Body of pancreas (tissue), 4 donors: ENCODE measurements at regions not wholly inside any gene's neighbourhood (a gene's known extent, or its start where the extent isn't known, plus 50 kb on each side); places are given as distances from the start of the nearest gene placed in this dataset.

Experiments
- ATAC-seq: fragments of 150-250 bp; one replicate; pipeline ENCODE4 v1.9.1; 2016
- DNase-seq, 4 donors: peaks; one replicate each; pipeline ENCODE4 v3.0.0-alpha.2; 2019
- H3K27ac ChIP-seq, 4 donors: fragments of 200-600 bp; sonication (generic); 1 replicate in 3 of 4; 2 replicates in 1 of 4; pipeline versions ENCODE4 v1.5.1 to v1.6.1; 2016 to 2019; ENCODE audit warnings: mild to moderate bottlenecking in 1 of 4, mixed read lengths in 1 of 4, moderate library complexity in 1 of 4
- H3K27me3 ChIP-seq, 2 donors: fragments of 200-600 bp; sonication (generic); one replicate each; pipeline ENCODE4 v1.6.0; 2016; ENCODE audit warnings: mild to moderate bottlenecking in 1 of 2
- H3K36me3 ChIP-seq, 2 donors: fragments of 200-600 bp; sonication (generic); replicated peaks in 1 of 2; 2 replicates each; pipeline ENCODE4 v1.5.1; 2016; ENCODE audit warnings: low read depth in 2 of 2; ENCODE audit not compliant: insufficient read depth in 1 of 2
- H3K4me1 ChIP-seq: fragments of 200-600 bp; sonication (generic); one replicate; pipeline ENCODE4 v1.6.0; 2016
- H3K4me3 ChIP-seq, 2 donors: fragments of 200-600 bp; sonication (generic); 1 replicate in 1 of 2; 2 replicates in 1 of 2; pipeline ENCODE4 v1.5.1; 2016 to 2019
- H3K9me3 ChIP-seq, 3 donors: fragments of 200-600 bp; sonication (generic); 1 replicate in 2 of 3; 2 replicates in 1 of 3; pipeline ENCODE4 v1.5.1; 2016
- CTCF ChIP-seq, 7 experiments: fragments of 450-650 bp in 4 of 7; fragments of 200-600 bp in 3 of 7; sonication (generic) in 3 of 7; IDR thresholded peaks; one replicate each; pipeline ENCODE4 v1.5.1; 2016 to 2019; ENCODE audit warnings: antibody characterized with exemption in 7 of 7
- POLR2A ChIP-seq, 3 donors: fragments of 450-650 bp; IDR thresholded peaks; one replicate each; pipeline ENCODE4 v1.6.1; 2016; ENCODE audit warnings: antibody characterized with exemption in 3 of 3, mild to moderate bottlenecking in 2 of 3
- WGBS, 2 donors: methylation state at CpG; one replicate each; pipeline ENCODE4 v1.1.5; 2017; 5-methylcytosine and 5-hydroxymethylcytosine counted together
- intact Hi-C: fragments of 100-400 bp; cut with DNase I; formaldehyde crosslinking; loops from one replicate; pipeline ENCODE4 v1.15.1; 2023

- TF ChIP-seq CTCF (IDR thresholded peaks at IDR 0.05) (no peak), POLR2A (IDR thresholded peaks at IDR 0.05) (no peak)
- Histone ChIP-seq H3K9me3 (no peaks in the 10 kb centered on the region), H3K4me1 (peaks cover 3% of the 10 kb centered on the region), H3K27me3 (no peaks in the 10 kb centered on the region), H3K27ac (no peak overlapping the region), H3K4me3 (no peak overlapping the region), H3K36me3 (no peaks in the 10 kb centered on the region)
- ATAC-seq = no peak
- 87 to 92% methylated on average over 4 of the region's 4 CpGs for WGBS, 2 donors
- no peak for DNase-seq
- intact Hi-C loops = no loop called here
These were observed 88.3 kb upstream of the PIK3CG start for GRCh38 chr7:106776618-106777347.

DNA sequence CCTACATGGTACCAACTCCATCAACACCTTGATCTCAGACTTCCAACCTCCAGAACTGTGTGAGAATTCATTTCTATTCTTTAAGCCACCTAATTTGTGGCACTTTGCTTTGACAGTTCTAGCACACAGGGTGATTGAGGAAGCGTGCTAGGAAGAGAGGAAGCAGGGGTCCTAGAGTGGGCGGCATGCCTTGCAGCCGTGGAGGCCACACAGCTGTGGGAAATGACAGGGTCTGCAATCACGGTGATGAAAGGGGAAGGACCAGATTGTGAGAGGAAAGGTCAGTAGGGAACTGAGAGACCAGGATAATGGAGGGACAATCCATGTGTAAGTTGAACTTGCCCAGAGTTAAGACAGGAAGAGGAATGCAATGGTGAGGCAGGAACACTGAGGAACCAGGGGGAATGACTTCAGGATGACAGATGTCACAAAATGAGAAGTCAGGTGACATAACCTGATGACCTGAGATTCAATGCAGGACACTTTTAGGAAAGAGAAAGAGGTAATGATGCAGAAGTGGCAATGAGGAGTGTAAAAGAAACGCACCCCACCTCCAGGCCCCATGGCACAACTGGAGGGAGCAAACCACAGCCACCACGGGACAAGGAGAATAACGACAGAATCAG lies 87.3 kb upstream of the PIK3CG start:
- H3K27ac ChIP-seq = no peak overlapping the region
- WGBS, 2 donors = 68 to 85% methylated on average over 7 of the region's 7 CpGs
- DNase-seq = no peak
- ATAC-seq = no peak
- peaks cover 3% of the 10 kb centered on the region for H3K4me1 ChIP-seq
- no peaks in the 10 kb centered on the region for H3K36me3 ChIP-seq
- no peaks in the 10 kb centered on the region for H3K27me3 ChIP-seq
- TF ChIP-seq CTCF (IDR thresholded peaks at IDR 0.05) (no peak), POLR2A (IDR thresholded peaks at IDR 0.05) (no peak)
- intact Hi-C loops = no loop called here
- no peak overlapping the region for H3K4me3 ChIP-seq
- no peaks in the 10 kb centered on the region for H3K9me3 ChIP-seq

DNA sequence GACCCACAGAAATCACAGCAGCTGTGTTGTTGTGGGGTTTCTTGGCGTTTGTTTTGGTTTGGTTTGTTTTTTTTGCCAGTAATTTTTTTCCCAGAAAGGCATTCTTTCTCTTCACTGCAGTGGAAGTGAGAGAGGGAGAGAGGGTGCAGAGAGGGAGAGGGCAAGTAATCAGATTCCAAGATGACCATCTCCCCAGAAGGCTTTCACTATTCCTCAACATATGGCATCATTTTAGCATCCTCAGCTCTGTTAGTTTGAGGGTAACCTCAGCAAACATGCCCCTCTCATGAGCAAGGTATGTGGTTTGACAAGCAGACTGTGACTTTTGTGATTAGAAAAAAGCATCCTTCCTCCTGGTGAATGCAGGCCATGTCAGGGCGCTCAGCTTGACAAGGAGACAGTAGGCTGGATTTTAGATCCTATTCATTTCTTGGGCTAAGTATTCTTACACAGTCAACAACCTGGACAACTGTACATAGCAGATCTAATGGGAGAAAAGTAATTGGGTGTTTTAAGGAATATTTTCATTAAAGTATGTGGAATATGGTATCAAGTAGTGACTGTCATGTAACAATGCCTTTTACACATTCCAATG lies 86.3 kb upstream of the PIK3CG start:
- ATAC-seq = no peak
- Histone ChIP-seq H3K4me1 (peaks cover 3% of the 10 kb centered on the region), H3K9me3 (no peaks in the 10 kb centered on the region), H3K27me3 (no peaks in the 10 kb centered on the region), H3K27ac (no peak overlapping the region), H3K4me3 (no peak overlapping the region), H3K36me3 (no peaks in the 10 kb centered on the region)
- WGBS, 2 donors = 64 to 89% methylated on average over 2 of the region's 2 CpGs
- intact Hi-C loops = no loop called here
- DNase-seq = no peak
- TF ChIP-seq CTCF (IDR thresholded peaks at IDR 0.05) (no peak), POLR2A (IDR thresholded peaks at IDR 0.05) (no peak)

GRCh38 chr7:106779877-106780276 lies 85.2 kb upstream of the PIK3CG start:
- TF ChIP-seq CTCF (IDR thresholded peaks at IDR 0.05) (peak in 6 of 7 experiments; percentile 12 to 60 (median 43)), POLR2A (IDR thresholded peaks at IDR 0.05) (no peak)
- intact Hi-C loops = no loop called here
- Histone ChIP-seq H3K4me3 (no peak overlapping the region), H3K9me3 (no peaks in the 10 kb centered on the region), H3K36me3 (no peaks in the 10 kb centered on the region), H3K4me1 (peaks cover 3% of the 10 kb centered on the region), H3K27ac (peak overlapping the region in 2 of 4 donors; percentile 24 to 54), H3K27me3 (no peaks in the 10 kb centered on the region)
- 38 to 44% methylated on average over 3 to 4 of the region's 4 CpGs for WGBS, 2 donors
- DNase-seq (peak; percentile 54 to 72 (median 68)), ATAC-seq (peak; percentile 83)
